Frontal cortex (tissue), 3 donors: ENCODE measurements at regions not wholly inside any gene's neighbourhood (a gene's known extent, or its start where the extent isn't known, plus 50 kb on each side); places are given as distances from the start of the nearest gene placed in this dataset.

Experiments used
- DNase-seq, 2 donors: peaks; one replicate each; pipeline ENCODE4 v3.0.0; 2012; ENCODE audit warnings: low spot score in 2 of 2
- FAIRE-seq: peaks from 2 replicates; lab custom pipeline; 2012; peaks lifted over from hg19 to GRCh38; lab: Jason Lieb, UNC
- donor health status: control.
- donor health status: control.
- donor health status: control.

DNA sequence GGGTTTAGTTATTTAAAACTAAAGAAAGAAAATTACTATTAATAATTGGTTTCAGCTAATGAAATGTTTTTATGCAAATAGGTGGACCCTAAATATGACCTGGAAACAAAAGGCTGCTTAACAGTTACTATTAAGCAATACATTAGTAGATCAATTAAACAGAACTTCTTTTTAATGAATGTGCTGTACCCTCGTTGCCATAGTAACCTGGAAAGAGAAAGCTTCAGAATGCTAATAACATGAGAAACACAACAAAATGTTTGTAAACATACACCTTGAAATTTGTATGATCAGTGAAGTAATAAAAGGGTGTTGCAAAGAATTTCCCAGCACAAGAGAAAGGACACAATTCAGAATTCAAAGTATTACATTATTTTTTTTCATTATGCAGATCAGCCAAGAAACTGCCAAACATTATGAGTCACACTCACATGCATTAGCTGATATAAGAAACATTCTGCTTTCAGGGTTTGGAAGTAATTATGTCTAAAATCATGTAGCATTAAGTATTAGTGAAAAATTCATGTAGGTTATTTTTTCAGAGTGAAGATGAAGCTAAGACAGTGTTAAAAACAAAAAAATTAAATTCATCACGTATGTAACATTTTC, 348.3 kb downstream of the ISL1 start:
- FAIRE-seq (no peak), DNase-seq (no peak)

DNA sequence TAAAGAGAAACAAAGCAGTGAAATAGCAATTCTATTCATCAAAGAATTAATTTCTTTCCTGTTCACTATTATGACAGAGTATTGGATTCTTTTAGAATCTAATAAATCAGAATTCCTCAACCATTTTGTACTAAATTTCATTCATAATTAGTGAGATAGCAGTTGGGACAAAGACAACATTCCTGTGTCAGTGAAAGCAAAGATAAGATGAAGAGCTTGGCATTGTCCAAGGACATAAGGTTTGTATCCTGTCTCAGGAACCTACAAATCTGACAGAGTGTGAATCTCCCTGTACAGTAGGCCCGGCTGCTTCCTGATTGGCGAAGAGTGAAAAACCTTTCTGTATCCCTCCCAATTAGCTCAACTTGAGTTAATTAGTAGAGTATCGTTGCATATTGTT, 349.1 kb downstream of the ISL1 start:
- DNase-seq = no peak
- no peak for FAIRE-seq

DNA sequence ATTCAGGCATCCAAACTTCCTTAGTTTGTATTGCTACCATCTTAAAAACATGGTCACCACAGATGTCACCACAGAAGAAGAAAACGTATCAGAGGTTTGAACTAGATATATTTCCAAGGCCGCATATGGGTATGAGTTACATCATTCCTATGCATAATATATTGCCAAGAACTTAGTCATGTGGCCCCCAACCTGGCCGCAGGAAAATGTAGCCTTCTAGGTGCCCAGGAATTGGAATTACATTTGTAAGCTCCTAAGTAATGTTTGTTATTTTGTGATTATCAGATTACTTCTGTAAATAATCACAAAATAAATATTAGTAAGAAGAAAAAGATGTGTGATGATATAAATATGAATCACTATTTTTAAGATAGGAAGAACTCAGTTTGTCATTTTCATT, 351.4 kb downstream of the ISL1 start:
- DNase-seq (no peak), FAIRE-seq (no peak)

DNA sequence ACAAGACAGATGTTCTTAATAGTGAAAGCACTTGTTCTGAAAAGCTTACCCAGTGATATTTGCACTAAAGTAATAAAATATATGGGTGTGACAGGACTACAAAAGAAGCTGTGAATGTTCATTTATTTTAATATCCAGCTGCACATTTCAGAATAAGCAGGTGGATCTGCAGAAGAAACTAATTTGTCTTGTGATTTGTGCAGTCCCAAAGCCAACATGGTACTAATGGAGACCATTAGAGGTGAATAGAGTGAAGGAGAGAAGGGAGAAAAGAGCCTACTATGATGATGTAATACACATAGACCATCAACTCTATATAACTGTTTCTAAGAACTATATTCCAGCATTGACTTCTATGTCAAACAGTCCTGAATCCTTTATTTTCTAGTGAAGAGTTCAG, 362.8 kb downstream of the ISL1 start:
- FAIRE-seq = no peak

DNA sequence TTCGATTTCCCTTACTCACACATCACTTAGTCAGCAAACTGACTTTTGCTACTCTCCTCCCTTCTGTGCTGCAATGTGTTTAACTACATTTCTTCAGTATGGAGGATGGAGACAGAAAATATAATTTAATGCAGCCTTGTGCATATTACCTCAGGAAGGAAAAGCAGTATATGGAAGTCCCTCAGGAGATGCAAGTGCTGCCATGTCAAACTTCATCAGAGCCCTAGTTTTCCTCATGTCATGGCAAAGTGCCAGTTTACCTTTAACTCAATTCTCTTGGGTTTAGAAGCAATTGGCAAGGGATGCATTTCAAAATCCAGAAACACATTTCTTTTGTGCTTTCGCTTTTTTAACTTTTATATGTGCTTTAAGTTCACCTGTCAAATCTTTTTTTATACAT, 365.4 kb downstream of the ISL1 start:
- FAIRE-seq (no peak), DNase-seq (no peak)

More for the DNA sequence above, 362.8 kb downstream of the ISL1 start:
- no peak for DNase-seq
